ENCODE measurements at regions not wholly inside any gene's neighbourhood (a gene's known extent, or its start where the extent isn't known, plus 50 kb on each side); places are given as distances from the start of the nearest gene placed in this dataset.

DNA sequence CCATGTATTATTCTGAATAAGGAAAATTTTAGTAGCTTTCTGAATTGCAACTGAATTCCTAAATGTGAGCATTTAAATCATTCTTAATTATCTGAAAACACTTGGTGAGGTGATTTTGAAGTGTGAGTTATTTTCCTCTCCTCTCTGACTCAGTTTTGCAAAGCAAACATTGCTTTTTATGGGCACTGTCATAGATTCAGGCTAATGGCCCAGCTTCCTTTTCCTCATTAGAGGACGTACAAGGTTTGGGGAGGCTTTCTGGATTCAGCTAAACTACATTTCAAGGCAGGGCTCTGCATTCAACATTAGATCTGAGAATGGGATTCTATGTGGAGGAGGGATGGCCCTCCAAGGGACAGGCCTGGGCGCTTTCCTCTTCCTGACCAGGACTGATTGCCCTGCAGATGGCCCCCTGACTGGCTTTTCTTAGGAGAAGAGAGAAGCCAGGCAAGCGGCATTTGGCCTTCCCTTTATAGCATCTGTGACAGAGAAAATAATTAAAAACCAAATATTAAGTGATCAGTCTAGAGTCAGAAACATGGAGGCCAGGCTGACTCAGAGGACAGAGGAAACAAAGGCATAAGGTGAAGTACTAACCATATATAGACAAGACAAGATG is 53.0 kb upstream of the STXBP5L start:
- no peak for TF ChIP-seq EP300 (IDR thresholded peaks at IDR 0.05)
- TF ChIP-seq, protein P1, sequence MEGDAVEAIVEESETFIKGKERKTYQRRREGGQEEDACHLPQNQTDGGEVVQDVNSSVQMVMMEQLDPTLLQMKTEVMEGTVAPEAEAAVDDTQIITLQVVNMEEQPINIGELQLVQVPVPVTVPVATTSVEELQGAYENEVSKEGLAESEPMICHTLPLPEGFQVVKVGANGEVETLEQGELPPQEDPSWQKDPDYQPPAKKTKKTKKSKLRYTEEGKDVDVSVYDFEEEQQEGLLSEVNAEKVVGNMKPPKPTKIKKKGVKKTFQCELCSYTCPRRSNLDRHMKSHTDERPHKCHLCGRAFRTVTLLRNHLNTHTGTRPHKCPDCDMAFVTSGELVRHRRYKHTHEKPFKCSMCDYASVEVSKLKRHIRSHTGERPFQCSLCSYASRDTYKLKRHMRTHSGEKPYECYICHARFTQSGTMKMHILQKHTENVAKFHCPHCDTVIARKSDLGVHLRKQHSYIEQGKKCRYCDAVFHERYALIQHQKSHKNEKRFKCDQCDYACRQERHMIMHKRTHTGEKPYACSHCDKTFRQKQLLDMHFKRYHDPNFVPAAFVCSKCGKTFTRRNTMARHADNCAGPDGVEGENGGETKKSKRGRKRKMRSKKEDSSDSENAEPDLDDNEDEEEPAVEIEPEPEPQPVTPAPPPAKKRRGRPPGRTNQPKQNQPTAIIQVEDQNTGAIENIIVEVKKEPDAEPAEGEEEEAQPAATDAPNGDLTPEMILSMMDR (IDR thresholded peaks at IDR 0.05) = no peak
- TF ChIP-seq ESRRA (IDR thresholded peaks at IDR 0.05; ENCODE audit: borderline replicate concordance, low read length) = no peak
- TF ChIP-seq POLR2A (IDR thresholded peaks at IDR 0.05; ENCODE audit: low read length) = no peak
- TF ChIP-seq FOSL2 (IDR thresholded peaks at IDR 0.05) = no peak
- TF ChIP-seq FOSL2 (CRISPR knock-in tag; IDR thresholded peaks at IDR 0.05) = no peak
- TF ChIP-seq MYC (IDR thresholded peaks at IDR 0.05; ENCODE audit: borderline replicate concordance, low read length) = no peak
- TF ChIP-seq, protein P2, sequence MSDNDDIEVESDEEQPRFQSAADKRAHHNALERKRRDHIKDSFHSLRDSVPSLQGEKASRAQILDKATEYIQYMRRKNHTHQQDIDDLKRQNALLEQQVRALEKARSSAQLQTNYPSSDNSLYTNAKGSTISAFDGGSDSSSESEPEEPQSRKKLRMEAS (IDR thresholded peaks at IDR 0.05) = no peak
- TF ChIP-seq RFX5 (IDR thresholded peaks at IDR 0.05) = no peak
- TF ChIP-seq MAFK (IDR thresholded peaks at IDR 0.05; ENCODE audit: partially characterized antibody) = no peak
- TF ChIP-seq, protein P3, sequence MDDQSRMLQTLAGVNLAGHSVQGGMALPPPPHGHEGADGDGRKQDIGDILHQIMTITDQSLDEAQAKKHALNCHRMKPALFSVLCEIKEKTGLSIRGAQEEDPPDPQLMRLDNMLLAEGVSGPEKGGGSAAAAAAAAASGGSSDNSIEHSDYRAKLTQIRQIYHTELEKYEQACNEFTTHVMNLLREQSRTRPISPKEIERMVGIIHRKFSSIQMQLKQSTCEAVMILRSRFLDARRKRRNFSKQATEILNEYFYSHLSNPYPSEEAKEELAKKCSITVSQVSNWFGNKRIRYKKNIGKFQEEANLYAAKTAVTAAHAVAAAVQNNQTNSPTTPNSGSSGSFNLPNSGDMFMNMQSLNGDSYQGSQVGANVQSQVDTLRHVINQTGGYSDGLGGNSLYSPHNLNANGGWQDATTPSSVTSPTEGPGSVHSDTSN (IDR thresholded peaks at IDR 0.05) = no peak
- no peak for TF ChIP-seq JUNB (IDR thresholded peaks at IDR 0.05)
- TF ChIP-seq RCOR1 (IDR thresholded peaks at IDR 0.05; ENCODE audit: low read depth, low read length) = no peak
